Osteocyte (in vitro differentiated cells): ENCODE measurements at regions not wholly inside any gene's neighbourhood (a gene's known extent, or its start where the extent isn't known, plus 50 kb on each side); places are given as distances from the start of the nearest gene placed in this dataset.

Experiments
- DNase-seq: peaks from one replicate; pipeline ENCODE4 v3.0.0; 2021; ENCODE audit warnings: mixed read lengths; ENCODE audit not compliant: unreplicated experiment; ENCODE audit errors: extremely low spot score
- H3K27ac Mint-ChIP-seq: one replicate; pipeline ENCODE4 v1.8.0; 2021; ENCODE audit warnings: mild to moderate bottlenecking, mixed read lengths; ENCODE audit not compliant: unreplicated experiment
- H3K27me3 Mint-ChIP-seq: one replicate; pipeline ENCODE4 v1.8.0; 2021; ENCODE audit warnings: mixed read lengths; ENCODE audit not compliant: unreplicated experiment
- H3K36me3 Mint-ChIP-seq: one replicate; pipeline ENCODE4 v1.8.0; 2021; ENCODE audit warnings: mixed read lengths; ENCODE audit not compliant: unreplicated experiment
- H3K4me1 Mint-ChIP-seq: one replicate; pipeline ENCODE4 v1.8.0; 2021; ENCODE audit warnings: mixed read lengths; ENCODE audit not compliant: unreplicated experiment
- H3K4me3 Mint-ChIP-seq: one replicate; pipeline ENCODE4 v1.8.0; 2021; ENCODE audit warnings: mild to moderate bottlenecking, moderate library complexity, mixed read lengths; ENCODE audit not compliant: unreplicated experiment
- H3K9me3 Mint-ChIP-seq: one replicate; pipeline ENCODE4 v1.8.0; 2021; ENCODE audit warnings: mixed read lengths; ENCODE audit not compliant: unreplicated experiment
- CTCF ChIP-seq: fragments of 200-600 bp; sonication (generic); IDR thresholded peaks from 2 replicates; pipeline ENCODE4 v1.5.0; 2021; ENCODE audit warnings: antibody characterized with exemption, mild to moderate bottlenecking, moderate library complexity

DNA sequence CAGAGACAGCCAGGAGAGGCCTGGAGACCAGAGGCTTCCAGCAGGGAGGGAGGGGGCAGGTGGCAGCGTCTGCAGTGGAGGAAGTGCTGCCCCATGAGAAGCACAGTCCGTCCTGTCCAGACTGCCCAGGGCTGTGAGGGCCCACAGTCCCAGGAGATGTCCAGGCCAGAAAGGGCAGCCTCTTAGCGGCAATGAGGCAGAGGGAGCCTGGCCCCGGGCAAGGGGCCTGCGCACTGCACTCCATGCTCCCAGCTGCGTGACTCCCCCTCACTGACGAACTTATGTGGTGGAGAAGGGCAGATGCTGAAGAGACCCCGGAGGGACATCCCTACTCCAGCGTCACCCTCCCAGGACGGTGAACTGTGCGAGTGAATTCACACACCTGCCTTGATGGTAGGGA lies 115.3 kb downstream of the SOX1 start:
- no peak for DNase-seq
- Mint-ChIP-seq H3K27me3 (no peaks in the 10 kb centered on the region), H3K9me3 (peaks cover 15% of the 10 kb centered on the region), H3K4me3 (no peak overlapping the region), H3K4me1 (no peaks in the 10 kb centered on the region), H3K36me3 (no peaks in the 10 kb centered on the region), H3K27ac (no peak overlapping the region)
- TF ChIP-seq CTCF = no peak

DNA sequence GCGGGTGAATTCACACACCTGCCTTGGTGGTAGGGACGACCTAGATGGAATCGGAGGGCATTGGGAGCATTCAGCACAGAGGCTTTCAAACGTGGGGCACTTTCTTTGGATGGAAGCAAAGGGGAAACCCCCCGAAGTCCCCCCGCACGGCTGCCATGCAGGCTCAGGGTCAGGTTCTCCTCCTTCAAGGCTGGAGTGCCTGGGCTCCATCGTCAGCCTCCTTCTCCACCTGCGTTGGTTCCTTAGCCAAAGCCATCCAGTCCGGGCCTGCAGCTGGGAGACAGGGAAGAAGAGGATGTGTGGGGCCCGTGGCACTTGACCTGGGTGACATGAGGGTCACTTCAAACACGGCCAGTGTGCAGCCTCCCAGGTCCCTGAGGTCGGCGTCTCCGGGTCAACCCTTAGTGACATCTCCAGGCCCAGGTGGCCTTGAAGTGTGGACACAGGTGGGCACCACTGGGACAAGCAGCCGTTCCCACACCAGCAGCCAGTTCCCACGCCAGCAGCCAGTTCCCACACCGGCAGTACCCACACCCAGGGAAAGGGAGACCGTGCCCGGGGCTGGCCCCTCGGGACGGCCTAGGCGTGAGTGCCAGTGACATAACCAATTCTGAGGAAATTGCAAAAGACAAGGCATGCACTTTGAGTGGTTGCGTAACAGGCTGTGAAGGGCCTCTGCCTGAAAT lies 116.0 kb downstream of the SOX1 start:
- Mint-ChIP-seq H3K27me3 (no peaks in the 10 kb centered on the region), H3K27ac (no peak overlapping the region), H3K36me3 (no peaks in the 10 kb centered on the region), H3K4me3 (no peak overlapping the region), H3K9me3 (peaks cover 8% of the 10 kb centered on the region), H3K4me1 (no peaks in the 10 kb centered on the region)
- DNase-seq = no peak
- no peak for TF ChIP-seq CTCF

- H3K9me3 Mint-ChIP-seq = peaks cover 8% of the 10 kb centered on the region
Observed at GRCh38 chr13:112183532-112184090, 116.7 kb downstream of the SOX1 start.

DNA sequence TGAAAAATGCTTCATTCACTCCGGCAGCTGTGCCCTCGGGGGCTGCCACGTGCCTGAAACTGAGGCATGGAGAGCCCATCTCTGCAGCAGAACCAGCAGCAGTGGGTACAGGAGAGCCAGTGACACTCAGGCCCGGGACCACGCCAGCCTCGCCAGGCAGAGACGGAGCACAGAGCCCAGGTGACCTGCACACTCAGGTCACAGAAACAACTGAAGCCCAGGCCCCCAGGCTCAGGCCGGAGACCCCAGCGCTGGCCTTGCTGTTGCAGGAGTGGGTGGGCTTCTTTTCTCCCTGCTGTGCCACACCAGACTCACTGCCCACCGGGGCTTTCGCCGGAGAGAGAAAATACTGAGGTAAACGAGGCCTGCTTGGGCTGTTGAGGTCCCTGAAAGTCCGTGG lies 117.3 kb downstream of the SOX1 start:
- H3K9me3 Mint-ChIP-seq = peaks cover 8% of the 10 kb centered on the region
- TF ChIP-seq CTCF = no peak
- H3K27me3 Mint-ChIP-seq = no peaks in the 10 kb centered on the region

More at GRCh38 chr13:112183532-112184090, 116.7 kb downstream of the SOX1 start:
- Mint-ChIP-seq H3K27ac (no peak overlapping the region), H3K27me3 (no peaks in the 10 kb centered on the region), H3K4me3 (no peak overlapping the region), H3K36me3 (no peaks in the 10 kb centered on the region), H3K4me1 (no peaks in the 10 kb centered on the region)
- DNase-seq = no peak
- no peak for TF ChIP-seq CTCF

GRCh38 chr13:112184851-112185371 lies 118.0 kb downstream of the SOX1 start:
- Mint-ChIP-seq H3K27me3 (no peaks in the 10 kb centered on the region), H3K36me3 (no peaks in the 10 kb centered on the region)
- DNase-seq = no peak

More for the DNA sequence above, 117.3 kb downstream of the SOX1 start:
- no peak for DNase-seq
- H3K4me3 Mint-ChIP-seq = no peak overlapping the region
- no peak overlapping the region for H3K27ac Mint-ChIP-seq
- H3K4me1 Mint-ChIP-seq = no peaks in the 10 kb centered on the region
- H3K36me3 Mint-ChIP-seq = no peaks in the 10 kb centered on the region

More at GRCh38 chr13:112184851-112185371, 118.0 kb downstream of the SOX1 start:
- TF ChIP-seq CTCF = no peak
- H3K4me3 Mint-ChIP-seq = no peak overlapping the region
- H3K4me1 Mint-ChIP-seq = no peaks in the 10 kb centered on the region
- H3K9me3 Mint-ChIP-seq = peaks cover 8% of the 10 kb centered on the region
- no peak overlapping the region for H3K27ac Mint-ChIP-seq
